Esophagus muscularis mucosa (tissue), 4 donors: ENCODE measurements at regions not wholly inside any gene's neighbourhood (a gene's known extent, or its start where the extent isn't known, plus 50 kb on each side); places are given as distances from the start of the nearest gene placed in this dataset.

Experiments
- DNase-seq: peaks from one replicate; pipeline ENCODE4 v3.0.0-alpha.2; 2017; ENCODE audit errors: extremely low spot score
- H3K27ac ChIP-seq, 4 donors: fragments of 200-600 bp; sonication (generic); replicated peaks in 1 of 4; 1 replicate in 3 of 4; 2 replicates in 1 of 4; pipeline ENCODE4 v1.5.1; 2016 to 2019; ENCODE audit warnings: mild to moderate bottlenecking in 1 of 4
- H3K27me3 ChIP-seq, 4 donors: fragments of 200-600 bp; sonication (generic); one replicate each; pipeline versions ENCODE4 v1.5.1 to v1.6.0; 2016 to 2019
- H3K36me3 ChIP-seq, 4 donors: fragments of 200-600 bp; sonication (generic); one replicate each; pipeline ENCODE4 v1.5.1; 2016 to 2019
- H3K4me1 ChIP-seq, 4 donors: fragments of 200-600 bp; sonication (generic); one replicate each; pipeline ENCODE4 v1.5.1; 2016 to 2019
- H3K4me3 ChIP-seq, 4 donors: fragments of 200-600 bp; sonication (generic); 1 replicate in 2 of 4; 2 replicates in 2 of 4; pipeline ENCODE4 v1.5.1; 2016 to 2019; ENCODE audit warnings: mild to moderate bottlenecking in 4 of 4, moderate library complexity in 1 of 4
- H3K9me3 ChIP-seq, 4 donors: fragments of 200-600 bp; sonication (generic); 1 replicate in 3 of 4; 2 replicates in 1 of 4; pipeline ENCODE4 v1.5.1; 2016 to 2019
- CTCF ChIP-seq, 3 experiments: fragments of 200-600 bp in 2 of 3; fragments of 450-650 bp in 1 of 3; sonication (generic) in 2 of 3; IDR thresholded peaks; one replicate each; pipeline ENCODE4 v1.5.1; 2017 to 2019; ENCODE audit warnings: antibody characterized with exemption in 3 of 3, mild to moderate bottlenecking in 2 of 3, moderate library complexity in 1 of 3
- EP300 ChIP-seq: sonication (generic); formaldehyde crosslinking; IDR thresholded peaks from one replicate; pipeline ENCODE4 v1.6.1; 2017; ENCODE audit warnings: antibody characterized with exemption
- POLR2A ChIP-seq: fragments of 450-650 bp; IDR thresholded peaks from one replicate; pipeline ENCODE4 v1.6.1; 2017; ENCODE audit warnings: antibody characterized with exemption, moderate library complexity, mild to moderate bottlenecking, low read depth
- POLR2AphosphoS5 ChIP-seq, 2 donors: sonication (generic); formaldehyde crosslinking; IDR thresholded peaks; one replicate each; pipeline ENCODE4 v1.6.1; 2017; ENCODE audit warnings: antibody characterized with exemption in 2 of 2
- WGBS: methylation state at CpG from one replicate; pipeline ENCODE4 v1.1.5; 2018; 5-methylcytosine and 5-hydroxymethylcytosine counted together
- intact Hi-C: fragments of 100-400 bp; cut with DNase I; formaldehyde crosslinking; loops from one replicate; pipeline ENCODE4 v1.15.1; 2023

GRCh38 chr2:11069566-11070185 is 85.6 kb upstream of the SLC66A3 start:
- intact Hi-C loops = no loop called here
- H3K4me3 ChIP-seq = no peak overlapping the region
- no peaks in the 10 kb centered on the region for H3K9me3 ChIP-seq
- DNase-seq = peak; percentile 87
- H3K4me1 ChIP-seq = no peaks in the 10 kb centered on the region
- peaks cover 0 to 73% (median 2%) of the 10 kb centered on the region in 4 donors for H3K27me3 ChIP-seq
- WGBS = 89% methylated on average over 10 of the region's 10 CpGs
- TF ChIP-seq POLR2AphosphoS5 (IDR thresholded peaks at IDR 0.05) = no peak
- TF ChIP-seq EP300 = no peak
- no peak for TF ChIP-seq CTCF (IDR thresholded peaks at IDR 0.05)
- no peak for TF ChIP-seq POLR2A
- H3K36me3 ChIP-seq = no peaks in the 10 kb centered on the region
- H3K27ac ChIP-seq = no peak overlapping the region

DNA sequence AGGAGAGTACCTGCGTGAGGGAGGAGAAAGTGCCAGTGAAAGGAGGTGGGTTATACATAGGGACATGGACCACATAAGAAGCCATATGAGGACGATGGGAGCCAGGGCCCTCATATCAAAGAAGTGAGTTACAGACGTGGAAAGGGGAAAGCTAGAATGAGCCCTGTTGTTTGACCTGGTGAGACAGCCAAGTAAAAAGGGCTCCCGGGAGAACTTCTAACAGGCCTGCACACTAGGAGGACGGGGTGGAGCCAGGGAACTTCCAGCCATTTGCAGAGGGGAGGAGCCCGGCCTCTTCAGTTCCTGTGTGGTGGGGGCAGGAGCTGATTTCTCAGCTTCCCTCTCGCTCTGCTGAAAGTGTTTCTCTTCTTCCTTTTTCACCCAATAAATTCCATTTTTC is 84.1 kb upstream of the SLC66A3 start:
- H3K9me3 ChIP-seq = no peaks in the 10 kb centered on the region
- H3K4me3 ChIP-seq = no peak overlapping the region
- WGBS = 51% methylated on average over 7 of the region's 7 CpGs
- H3K4me1 ChIP-seq = no peaks in the 10 kb centered on the region
- no peaks in the 10 kb centered on the region for H3K36me3 ChIP-seq
- H3K27ac ChIP-seq = no peak overlapping the region
- TF ChIP-seq CTCF (IDR thresholded peaks at IDR 0.05) (no peak), EP300 (no peak), POLR2A (no peak), POLR2AphosphoS5 (IDR thresholded peaks at IDR 0.05) (no peak)
- intact Hi-C loops = no loop called here
- DNase-seq = peak; percentile 75
- H3K27me3 ChIP-seq = peaks cover 0 to 62% (median 0%) of the 10 kb centered on the region in 4 donors

DNA sequence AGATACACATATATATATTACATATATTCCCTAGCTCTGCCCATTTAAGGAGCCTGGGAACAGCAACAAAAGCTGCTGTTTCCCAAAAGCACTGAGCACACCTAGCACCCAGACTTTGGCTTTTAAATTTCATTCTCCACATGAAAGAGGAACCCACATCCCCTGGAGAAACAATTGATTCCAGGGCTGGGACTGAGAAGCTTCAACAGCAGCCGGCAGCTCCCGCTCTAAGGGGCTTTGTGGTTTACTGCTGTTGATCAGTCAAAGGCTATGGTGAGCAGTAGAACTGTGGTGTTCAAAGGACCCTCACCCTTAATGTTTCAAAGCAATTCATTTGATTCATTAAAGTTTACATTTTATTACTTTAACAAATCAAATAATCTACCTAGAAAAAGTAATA is 83.3 kb upstream of the SLC66A3 start:
- Histone ChIP-seq H3K27me3 (peaks cover 0 to 59% (median 0%) of the 10 kb centered on the region in 4 donors), H3K36me3 (no peaks in the 10 kb centered on the region), H3K4me1 (no peaks in the 10 kb centered on the region), H3K4me3 (no peak overlapping the region), H3K9me3 (no peaks in the 10 kb centered on the region), H3K27ac (no peak overlapping the region)
- no peak for DNase-seq
- intact Hi-C loops = no loop called here
- 92% methylated on average over 2 of the region's 2 CpGs for WGBS
- no peak for TF ChIP-seq EP300
- no peak for TF ChIP-seq CTCF (IDR thresholded peaks at IDR 0.05)
- TF ChIP-seq POLR2AphosphoS5 (IDR thresholded peaks at IDR 0.05) = no peak
- TF ChIP-seq POLR2A = no peak

GRCh38 chr2:11072550-11072949 is 82.7 kb upstream of the SLC66A3 start:
- H3K4me1 ChIP-seq = no peaks in the 10 kb centered on the region
- H3K27me3 ChIP-seq = peaks cover 0 to 56% (median 0%) of the 10 kb centered on the region in 4 donors
- no peak overlapping the region for H3K27ac ChIP-seq
- peak; percentile 29 for DNase-seq
- H3K4me3 ChIP-seq = no peak overlapping the region
- no peaks in the 10 kb centered on the region for H3K9me3 ChIP-seq
- 70% methylated on average over 6 of the region's 6 CpGs for WGBS
- no peak for TF ChIP-seq POLR2A
- no peak for TF ChIP-seq EP300
- TF ChIP-seq POLR2AphosphoS5 (IDR thresholded peaks at IDR 0.05) = no peak
- TF ChIP-seq CTCF (IDR thresholded peaks at IDR 0.05) = no peak
- intact Hi-C loops = no loop called here
- H3K36me3 ChIP-seq = no peaks in the 10 kb centered on the region

- H3K27me3 ChIP-seq = peaks cover 0 to 56% (median 0%) of the 10 kb centered on the region in 4 donors
- H3K9me3 ChIP-seq = no peaks in the 10 kb centered on the region
- WGBS = 25% methylated on average over 10 of the region's 10 CpGs
- no peaks in the 10 kb centered on the region for H3K36me3 ChIP-seq
- H3K4me1 ChIP-seq = no peaks in the 10 kb centered on the region
- TF ChIP-seq CTCF (IDR thresholded peaks at IDR 0.05) (peak in 1 of 3 experiments; percentile 2), POLR2AphosphoS5 (IDR thresholded peaks at IDR 0.05) (no peak)
- H3K4me3 ChIP-seq = no peak overlapping the region
- no peak overlapping the region for H3K27ac ChIP-seq
- intact Hi-C loops = no loop called here
- DNase-seq = peak; percentile 57
Measured at GRCh38 chr2:11073251-11073650, 82.0 kb upstream of the SLC66A3 start.
